Suprapubic skin (tissue), 4 donors: ENCODE measurements at regions not wholly inside any gene's neighbourhood (a gene's known extent, or its start where the extent isn't known, plus 50 kb on each side); places are given as distances from the start of the nearest gene placed in this dataset.

ENCODE experiments used
- POLR2A ChIP-seq, 2 donors: fragments of 450-650 bp; IDR thresholded peaks; one replicate each; pipeline ENCODE4 v1.6.1; 2017; ENCODE audit warnings: antibody characterized with exemption in 2 of 2, mild to moderate bottlenecking in 2 of 2, moderate library complexity in 2 of 2
- POLR2AphosphoS5 ChIP-seq, 3 donors: sonication (generic); formaldehyde crosslinking; IDR thresholded peaks; one replicate each; pipeline ENCODE4 v1.6.1; 2017; ENCODE audit warnings: antibody characterized with exemption in 3 of 3
- TF ChIP-seq, protein P1 (sequence below), 2 donors: fragments of 200-600 bp in 1 of 2; fragments of 450-650 bp in 1 of 2; sonication (generic) in 1 of 2; IDR thresholded peaks; one replicate each; pipeline ENCODE4 v1.5.1; 2016 to 2019; ENCODE audit warnings: antibody characterized with exemption in 2 of 2, mild to moderate bottlenecking in 1 of 2, moderate library complexity in 1 of 2

- TF ChIP-seq POLR2A (IDR thresholded peaks at IDR 0.05) (no peak), POLR2AphosphoS5 (IDR thresholded peaks at IDR 0.05) (no peak)
- TF ChIP-seq, protein P1, sequence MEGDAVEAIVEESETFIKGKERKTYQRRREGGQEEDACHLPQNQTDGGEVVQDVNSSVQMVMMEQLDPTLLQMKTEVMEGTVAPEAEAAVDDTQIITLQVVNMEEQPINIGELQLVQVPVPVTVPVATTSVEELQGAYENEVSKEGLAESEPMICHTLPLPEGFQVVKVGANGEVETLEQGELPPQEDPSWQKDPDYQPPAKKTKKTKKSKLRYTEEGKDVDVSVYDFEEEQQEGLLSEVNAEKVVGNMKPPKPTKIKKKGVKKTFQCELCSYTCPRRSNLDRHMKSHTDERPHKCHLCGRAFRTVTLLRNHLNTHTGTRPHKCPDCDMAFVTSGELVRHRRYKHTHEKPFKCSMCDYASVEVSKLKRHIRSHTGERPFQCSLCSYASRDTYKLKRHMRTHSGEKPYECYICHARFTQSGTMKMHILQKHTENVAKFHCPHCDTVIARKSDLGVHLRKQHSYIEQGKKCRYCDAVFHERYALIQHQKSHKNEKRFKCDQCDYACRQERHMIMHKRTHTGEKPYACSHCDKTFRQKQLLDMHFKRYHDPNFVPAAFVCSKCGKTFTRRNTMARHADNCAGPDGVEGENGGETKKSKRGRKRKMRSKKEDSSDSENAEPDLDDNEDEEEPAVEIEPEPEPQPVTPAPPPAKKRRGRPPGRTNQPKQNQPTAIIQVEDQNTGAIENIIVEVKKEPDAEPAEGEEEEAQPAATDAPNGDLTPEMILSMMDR (IDR thresholded peaks at IDR 0.05): no peak
These were observed 173.7 kb downstream of the AKR1D1 start for GRCh38 chr7:138249975-138250374.
